Mesenchymal stem cell (in vitro differentiated cells and primary cell): ENCODE measurements at regions not wholly inside any gene's neighbourhood (a gene's known extent, or its start where the extent isn't known, plus 50 kb on each side); places are given as distances from the start of the nearest gene placed in this dataset.

Source experiments
- DNase-seq: peaks from one replicate; pipeline ENCODE4 v3.0.0-alpha.2; 2013
- H2AFZ ChIP-seq: one replicate; pipeline ENCODE4 v1.6.1; 2013; ENCODE audit warnings: low read depth, mild to moderate bottlenecking, control low read depth, inconsistent platforms, low read length, moderate library complexity
- H2AK5ac ChIP-seq: 2 replicates; pipeline ENCODE4 v1.6.1; 2013; ENCODE audit warnings: low read length, moderate library complexity, mild to moderate bottlenecking, inconsistent platforms; ENCODE audit not compliant: severe bottlenecking
- H2BK120ac ChIP-seq: one replicate; pipeline ENCODE4 v1.6.1; 2013; ENCODE audit warnings: low read depth, mild to moderate bottlenecking, inconsistent platforms, low read length, moderate library complexity
- H2BK12ac ChIP-seq, 2 experiments: one replicate each; pipeline ENCODE4 v1.6.1; 2013; ENCODE audit warnings: inconsistent platforms in 2 of 2, low read length in 2 of 2, mild to moderate bottlenecking in 2 of 2, moderate library complexity in 2 of 2, control low read depth in 1 of 2
- H2BK15ac ChIP-seq: one replicate; pipeline ENCODE4 v1.6.1; 2013; ENCODE audit warnings: mild to moderate bottlenecking, low read depth, inconsistent platforms; ENCODE audit not compliant: poor library complexity, severe bottlenecking
- H2BK5ac ChIP-seq: 2 replicates; pipeline ENCODE4 v1.6.1; 2013; ENCODE audit warnings: low read depth, mild to moderate bottlenecking, low read length, control low read depth, inconsistent platforms; ENCODE audit not compliant: poor library complexity, severe bottlenecking
- H3K14ac ChIP-seq, 2 experiments: one replicate each; pipeline ENCODE4 v1.6.1; 2013; ENCODE audit warnings: inconsistent platforms in 2 of 2, low read length in 2 of 2, control low read depth in 1 of 2, mild to moderate bottlenecking in 1 of 2, moderate library complexity in 1 of 2
- H3K18ac ChIP-seq, 2 experiments: one replicate each; pipeline ENCODE4 v1.6.1; 2013; ENCODE audit warnings: inconsistent platforms in 2 of 2, low read length in 2 of 2, control low read depth in 1 of 2, low read depth in 1 of 2, mild to moderate bottlenecking in 1 of 2
- H3K23ac ChIP-seq, 2 experiments: one replicate each; pipeline ENCODE4 v1.6.1; 2013; ENCODE audit warnings: inconsistent platforms in 2 of 2, low read length in 2 of 2, mild to moderate bottlenecking in 2 of 2, moderate library complexity in 2 of 2, control low read depth in 1 of 2
- H3K27ac ChIP-seq: 2 replicates; pipeline ENCODE4 v1.5.1; 2013; ENCODE audit warnings: mild to moderate bottlenecking, moderate library complexity, low read length, control low read depth, inconsistent platforms; ENCODE audit not compliant: poor library complexity, severe bottlenecking
- H3K27me3 ChIP-seq, 2 experiments: 2 replicates each; pipeline versions ENCODE4 v1.6.1 to v1.7.0; 2013; ENCODE audit warnings: low read length in 2 of 2, mild to moderate bottlenecking in 2 of 2, moderate library complexity in 2 of 2, control low read depth in 1 of 2, inconsistent platforms in 1 of 2; ENCODE audit not compliant: control insufficient read depth in 1 of 2, insufficient read depth in 1 of 2
- H3K36me3 ChIP-seq, 2 experiments: 2 replicates each; pipeline versions ENCODE4 v1.6.1 to v1.7.0; 2013; ENCODE audit warnings: low read length in 2 of 2, control low read depth in 1 of 2, inconsistent platforms in 1 of 2, low read depth in 1 of 2, mild to moderate bottlenecking in 1 of 2; ENCODE audit not compliant: insufficient read depth in 2 of 2, control insufficient read depth in 1 of 2
- H3K4ac ChIP-seq, 2 experiments: one replicate each; pipeline ENCODE4 v1.6.1; 2013; ENCODE audit warnings: inconsistent platforms in 2 of 2, low read length in 2 of 2, mild to moderate bottlenecking in 2 of 2, moderate library complexity in 2 of 2, control low read depth in 1 of 2, low read depth in 1 of 2
- H3K4me1 ChIP-seq: 2 replicates; pipeline ENCODE4 v1.6.1; 2013; ENCODE audit warnings: low read depth, low read length, control low read depth; ENCODE audit not compliant: control insufficient read depth, insufficient read depth
- H3K4me2 ChIP-seq: 2 replicates; pipeline ENCODE4 v1.6.1; 2013; ENCODE audit warnings: low read length, mild to moderate bottlenecking, inconsistent platforms; ENCODE audit not compliant: poor library complexity, severe bottlenecking
- H3K4me3 ChIP-seq, 2 experiments: 2 replicates each; pipeline versions ENCODE4 v1.5.1 to v1.7.0; 2013; ENCODE audit warnings: low read length in 2 of 2, mild to moderate bottlenecking in 2 of 2, control low read depth in 1 of 2, low read depth in 1 of 2; ENCODE audit not compliant: insufficient read depth in 1 of 2
- H3K79me1 ChIP-seq: replicated peaks from 2 replicates; pipeline ENCODE4 v1.6.1; 2013; ENCODE audit warnings: mild to moderate bottlenecking, control low read depth, low read length, inconsistent platforms; ENCODE audit not compliant: poor library complexity, severe bottlenecking
- H3K9ac ChIP-seq: 2 replicates; pipeline ENCODE4 v1.7.0; 2013; ENCODE audit warnings: mild to moderate bottlenecking, low read length, moderate library complexity
- H3K9me3 ChIP-seq: 2 replicates; pipeline ENCODE4 v1.7.0; 2013; ENCODE audit warnings: mild to moderate bottlenecking, low read length; ENCODE audit not compliant: control insufficient read depth
- H4K8ac ChIP-seq: one replicate; pipeline ENCODE4 v1.6.1; 2013; ENCODE audit warnings: inconsistent platforms, mild to moderate bottlenecking, low read length, moderate library complexity
- H4K91ac ChIP-seq: one replicate; pipeline ENCODE4 v1.6.1; 2013; ENCODE audit warnings: mild to moderate bottlenecking, low read length, inconsistent platforms
- WGBS: methylation state at CpG from one replicate; pipeline ENCODE4 v1.1.7; 2013; ENCODE audit warnings: mixed read lengths; 5-methylcytosine and 5-hydroxymethylcytosine counted together

DNA sequence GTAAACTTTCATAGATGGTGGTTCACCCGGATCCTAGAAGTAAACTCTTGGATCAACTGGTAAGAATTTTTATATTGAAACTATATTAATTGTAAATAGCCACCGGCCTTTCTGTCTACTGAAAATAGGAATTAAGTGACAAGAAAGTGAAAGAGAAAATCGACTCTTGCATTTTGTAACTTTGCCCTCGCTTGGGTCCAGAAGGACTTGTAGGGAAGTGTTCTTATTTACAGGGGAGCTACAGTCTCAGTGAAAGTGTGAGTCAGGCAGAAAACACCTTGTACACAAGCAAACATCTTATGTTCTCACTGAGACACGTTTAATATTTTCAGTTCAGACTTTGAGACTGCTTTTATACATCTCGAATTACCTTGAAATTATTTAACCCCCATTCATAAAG, 238.9 kb downstream of the BLID start:
- Histone ChIP-seq H4K8ac (no peak overlapping the region), H3K27ac (no peak overlapping the region), H3K4me2 (no peak overlapping the region), H3K27me3 (no peaks in the 10 kb centered on the region), H2BK5ac (no peak overlapping the region), H3K36me3 (no peaks in the 10 kb centered on the region), H2AFZ (no peak overlapping the region), H3K14ac (no peak overlapping the region), H2AK5ac (no peak overlapping the region), H3K9me3 (no peaks in the 10 kb centered on the region), H3K4me1 (no peaks in the 10 kb centered on the region), H4K91ac (no peak overlapping the region), H3K79me1 (no peaks in the 10 kb centered on the region), H3K4ac (no peak overlapping the region), H2BK12ac (no peak overlapping the region), H2BK120ac (no peak overlapping the region), H3K18ac (no peak overlapping the region), H3K9ac (no peak overlapping the region), H3K23ac (no peak overlapping the region), H3K4me3 (no peak overlapping the region), H2BK15ac (no peak overlapping the region)
- DNase-seq = no peak
- 97% methylated on average over 3 of the region's 6 CpGs for WGBS

DNA sequence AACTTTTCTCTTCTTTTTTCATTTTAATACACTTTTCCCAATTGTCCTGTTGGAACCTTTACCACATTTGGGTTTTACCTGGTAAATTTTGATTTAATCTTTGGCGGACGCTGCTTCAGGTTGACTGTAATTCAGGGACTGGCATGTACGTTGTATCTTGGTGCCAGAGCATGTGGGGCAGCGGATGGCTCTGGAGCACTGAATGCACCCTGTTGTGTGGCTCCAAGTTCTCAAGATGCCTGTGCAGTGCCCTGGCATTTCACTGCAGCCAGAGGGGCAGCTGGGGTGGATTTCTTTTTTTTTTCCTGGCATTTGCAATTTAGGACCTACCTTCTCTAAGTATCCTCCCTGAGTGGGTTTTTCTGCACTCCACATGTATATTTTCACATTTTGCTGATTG, 242.2 kb downstream of the BLID start:
- H3K9me3 ChIP-seq = no peaks in the 10 kb centered on the region
- H3K9ac ChIP-seq = no peak overlapping the region
- H3K4me2 ChIP-seq = no peak overlapping the region
- H2AK5ac ChIP-seq = no peak overlapping the region
- H3K79me1 ChIP-seq = no peaks in the 10 kb centered on the region
- no peak overlapping the region for H3K14ac ChIP-seq
- no peaks in the 10 kb centered on the region for H3K4me1 ChIP-seq
- no peak overlapping the region for H2AFZ ChIP-seq
- H2BK5ac ChIP-seq = no peak overlapping the region
- WGBS = 94% methylated on average over 4 of the region's 4 CpGs
- no peak overlapping the region for H3K23ac ChIP-seq
- no peak overlapping the region for H3K18ac ChIP-seq
- H4K91ac ChIP-seq = no peak overlapping the region
- no peaks in the 10 kb centered on the region for H3K36me3 ChIP-seq
- no peak overlapping the region for H3K27ac ChIP-seq
- DNase-seq = no peak
- H3K4me3 ChIP-seq = no peak overlapping the region
- H3K27me3 ChIP-seq = no peaks in the 10 kb centered on the region
- no peak overlapping the region for H2BK120ac ChIP-seq
- no peak overlapping the region for H2BK15ac ChIP-seq
- H4K8ac ChIP-seq = no peak overlapping the region
- H2BK12ac ChIP-seq = no peak overlapping the region
- no peak overlapping the region for H3K4ac ChIP-seq

DNA sequence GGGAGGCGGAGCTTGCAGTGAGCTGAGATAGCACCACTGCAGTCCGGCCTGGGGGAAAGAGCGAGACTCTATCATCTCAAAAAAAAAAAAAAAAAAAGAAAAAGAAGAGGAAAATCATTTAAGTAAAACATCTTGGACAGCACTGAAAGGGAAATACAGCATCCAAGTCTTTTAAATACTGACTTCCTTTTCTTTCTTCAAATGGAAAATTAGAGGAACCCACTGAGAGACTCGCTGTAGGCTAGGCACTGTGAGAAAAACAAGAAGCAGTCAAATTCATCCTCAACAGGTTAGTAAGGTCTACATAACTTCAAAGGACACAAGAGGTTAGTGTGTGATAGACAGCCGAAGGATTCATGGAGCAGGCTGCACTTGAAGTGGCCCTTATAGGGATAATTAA, 243.7 kb downstream of the BLID start:
- Histone ChIP-seq H3K9ac (no peak overlapping the region), H3K9me3 (no peaks in the 10 kb centered on the region), H2BK5ac (no peak overlapping the region), H3K79me1 (no peaks in the 10 kb centered on the region), H3K27me3 (no peaks in the 10 kb centered on the region), H3K36me3 (no peaks in the 10 kb centered on the region), H3K27ac (no peak overlapping the region), H4K91ac (no peak overlapping the region), H2AFZ (no peak overlapping the region), H3K4ac (no peak overlapping the region), H3K18ac (no peak overlapping the region), H2AK5ac (no peak overlapping the region), H2BK120ac (no peak overlapping the region), H4K8ac (no peak overlapping the region), H2BK15ac (no peak overlapping the region), H2BK12ac (no peak overlapping the region), H3K4me1 (no peaks in the 10 kb centered on the region), H3K14ac (no peak overlapping the region), H3K4me2 (no peak overlapping the region), H3K23ac (no peak overlapping the region), H3K4me3 (no peak overlapping the region)
- no peak for DNase-seq
- 100% methylated on average over 1 of the region's 5 CpGs for WGBS

DNA sequence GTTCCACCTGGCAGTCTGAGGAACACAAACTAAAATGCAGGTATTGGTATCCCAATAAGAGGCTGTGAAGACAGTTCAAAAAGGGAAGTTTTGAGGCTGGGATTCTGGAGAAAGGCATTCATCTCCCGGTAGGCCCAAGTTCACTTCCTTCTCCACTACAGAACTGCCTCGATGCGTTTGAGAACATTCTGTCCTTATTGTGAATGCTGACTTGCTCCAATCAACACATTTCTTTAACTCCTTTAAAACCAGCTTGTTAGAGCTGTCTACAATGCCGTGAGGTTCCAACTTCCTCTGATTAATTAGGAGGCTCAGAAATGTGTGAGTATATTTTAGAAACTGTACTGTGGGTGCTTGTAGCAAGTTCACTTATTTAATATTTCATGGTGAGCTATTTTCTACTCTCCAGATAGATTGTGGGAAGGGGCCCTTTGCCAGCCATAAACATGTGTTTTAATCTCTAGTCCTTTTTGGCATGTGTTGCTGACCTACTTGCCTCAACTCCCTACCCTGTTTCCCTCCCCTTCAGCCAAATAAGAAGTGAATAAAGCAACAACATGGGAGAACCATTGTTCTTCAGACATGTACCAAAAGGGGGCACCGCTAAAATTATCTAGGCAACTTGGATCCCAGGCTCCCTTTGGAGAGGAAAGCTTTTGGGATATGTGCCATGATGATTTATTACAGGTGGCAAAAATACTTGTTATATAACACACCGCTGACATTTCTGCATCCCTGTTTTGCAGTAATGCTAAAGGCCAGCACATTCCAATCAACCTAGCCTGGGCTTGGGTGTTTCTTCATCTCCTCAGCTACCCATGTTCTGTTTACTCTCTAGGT, 245.6 kb downstream of the BLID start:
- Histone ChIP-seq H3K27me3 (no peaks in the 10 kb centered on the region), H4K91ac (no peak overlapping the region), H3K23ac (no peak overlapping the region), H3K36me3 (no peaks in the 10 kb centered on the region), H2BK15ac (no peak overlapping the region), H3K4me2 (no peak overlapping the region), H3K9ac (no peak overlapping the region), H3K4me3 (no peak overlapping the region), H3K9me3 (no peaks in the 10 kb centered on the region), H2BK5ac (no peak overlapping the region), H2AFZ (no peak overlapping the region), H2BK12ac (no peak overlapping the region), H3K14ac (no peak overlapping the region), H3K79me1 (no peaks in the 10 kb centered on the region), H2AK5ac (no peak overlapping the region), H3K27ac (no peak overlapping the region), H3K4me1 (no peaks in the 10 kb centered on the region), H2BK120ac (no peak overlapping the region), H3K4ac (no peak overlapping the region), H3K18ac (no peak overlapping the region), H4K8ac (no peak overlapping the region)
- no peak for DNase-seq
- WGBS = 87% methylated on average over 5 of the region's 6 CpGs
